ENCODE measurements at regions not wholly inside any gene's neighbourhood (a gene's known extent, or its start where the extent isn't known, plus 50 kb on each side); places are given as distances from the start of the nearest gene placed in this dataset.

DNA sequence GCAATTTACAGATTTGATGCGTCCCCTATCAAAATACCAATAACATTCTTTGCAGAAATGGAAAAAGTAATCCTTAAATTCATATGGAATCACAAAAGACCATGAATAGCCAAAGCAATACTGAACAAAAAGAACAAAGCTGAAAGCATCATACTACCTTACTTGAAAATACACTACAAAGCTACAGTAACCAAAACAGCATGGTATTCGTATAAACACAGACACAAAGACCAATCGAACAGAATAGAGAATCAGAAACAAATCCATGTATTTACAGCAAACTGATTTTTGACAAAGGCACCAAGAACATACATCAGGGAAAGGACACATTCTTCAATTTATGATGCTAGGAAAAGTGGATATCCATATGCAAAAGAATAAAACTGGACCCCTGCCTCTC is 206.5 kb upstream of the PDE10A start:
- Mint-ChIP-seq H3K9me3 (ENCODE audit: low read depth) (peaks cover 35% of the 10 kb centered on the region), H3K27ac (no peak overlapping the region), H3K27me3 (peaks cover 12% of the 10 kb centered on the region), H3K4me1 (ENCODE audit: low read depth) (peaks cover 4% of the 10 kb centered on the region), H3K4me3 (ENCODE audit: low read depth) (no peak overlapping the region), H3K36me3 (ENCODE audit: insufficient read depth) (no peaks in the 10 kb centered on the region)
- no peak for DNase-seq (ENCODE audit: low spot score, unreplicated experiment)
- TF ChIP-seq, protein P1, sequence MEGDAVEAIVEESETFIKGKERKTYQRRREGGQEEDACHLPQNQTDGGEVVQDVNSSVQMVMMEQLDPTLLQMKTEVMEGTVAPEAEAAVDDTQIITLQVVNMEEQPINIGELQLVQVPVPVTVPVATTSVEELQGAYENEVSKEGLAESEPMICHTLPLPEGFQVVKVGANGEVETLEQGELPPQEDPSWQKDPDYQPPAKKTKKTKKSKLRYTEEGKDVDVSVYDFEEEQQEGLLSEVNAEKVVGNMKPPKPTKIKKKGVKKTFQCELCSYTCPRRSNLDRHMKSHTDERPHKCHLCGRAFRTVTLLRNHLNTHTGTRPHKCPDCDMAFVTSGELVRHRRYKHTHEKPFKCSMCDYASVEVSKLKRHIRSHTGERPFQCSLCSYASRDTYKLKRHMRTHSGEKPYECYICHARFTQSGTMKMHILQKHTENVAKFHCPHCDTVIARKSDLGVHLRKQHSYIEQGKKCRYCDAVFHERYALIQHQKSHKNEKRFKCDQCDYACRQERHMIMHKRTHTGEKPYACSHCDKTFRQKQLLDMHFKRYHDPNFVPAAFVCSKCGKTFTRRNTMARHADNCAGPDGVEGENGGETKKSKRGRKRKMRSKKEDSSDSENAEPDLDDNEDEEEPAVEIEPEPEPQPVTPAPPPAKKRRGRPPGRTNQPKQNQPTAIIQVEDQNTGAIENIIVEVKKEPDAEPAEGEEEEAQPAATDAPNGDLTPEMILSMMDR (IDR thresholded peaks at IDR 0.05; ENCODE audit: unreplicated experiment): no peak

DNA sequence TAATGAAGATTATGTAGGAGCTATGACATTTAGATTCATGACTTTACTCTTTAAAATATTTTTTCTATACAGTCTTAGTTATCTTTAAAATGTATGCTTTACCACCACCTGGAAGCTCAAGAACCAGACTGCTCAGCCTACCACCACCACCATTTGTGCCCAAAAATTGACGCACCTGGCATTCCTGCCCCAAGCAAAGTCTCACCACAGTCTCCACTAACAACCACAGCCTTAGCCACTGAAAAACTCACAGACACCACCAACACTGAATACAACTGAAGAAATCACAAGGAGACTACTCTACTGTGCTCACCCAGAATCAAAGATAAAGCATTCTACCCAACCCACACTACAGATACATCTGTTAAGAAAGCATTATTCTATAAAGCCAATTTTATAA is 201.9 kb upstream of the PDE10A start:
- DNase-seq (ENCODE audit: low spot score, unreplicated experiment): no peak
- Mint-ChIP-seq H3K27ac (no peak overlapping the region), H3K36me3 (ENCODE audit: insufficient read depth) (no peaks in the 10 kb centered on the region), H3K4me3 (ENCODE audit: low read depth) (no peak overlapping the region), H3K4me1 (ENCODE audit: low read depth) (peaks cover 5% of the 10 kb centered on the region), H3K27me3 (peaks cover 9% of the 10 kb centered on the region), H3K9me3 (ENCODE audit: low read depth) (peaks cover 31% of the 10 kb centered on the region)
- TF ChIP-seq, protein P1 (IDR thresholded peaks at IDR 0.05; ENCODE audit: unreplicated experiment): no peak

DNA sequence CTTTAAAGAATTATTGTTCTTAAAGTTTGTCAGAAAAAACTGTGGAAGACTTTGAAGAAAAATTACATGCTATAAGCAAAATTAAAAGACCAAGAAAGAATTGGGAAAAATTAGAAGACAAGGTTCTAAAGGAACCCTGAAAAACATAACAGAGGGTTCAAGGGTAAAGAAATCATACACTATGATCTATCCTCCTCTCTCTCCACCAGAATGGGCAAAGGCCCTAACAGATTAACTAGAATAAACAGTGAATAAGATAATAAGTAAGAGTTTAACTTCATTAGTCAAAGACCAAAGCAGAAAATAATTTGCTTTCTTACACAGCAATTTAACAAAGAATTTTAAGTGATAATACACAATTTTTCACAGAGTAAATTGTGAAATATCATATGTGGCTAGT is 201.2 kb upstream of the PDE10A start:
- no peak for DNase-seq (ENCODE audit: low spot score, unreplicated experiment)
- TF ChIP-seq, protein P1 (IDR thresholded peaks at IDR 0.05; ENCODE audit: unreplicated experiment): no peak
- peaks cover 24% of the 10 kb centered on the region for H3K9me3 Mint-ChIP-seq (ENCODE audit: low read depth)
- H3K27ac Mint-ChIP-seq: no peak overlapping the region
- H3K4me1 Mint-ChIP-seq (ENCODE audit: low read depth): peaks cover 5% of the 10 kb centered on the region
- peaks cover 9% of the 10 kb centered on the region for H3K27me3 Mint-ChIP-seq
- no peaks in the 10 kb centered on the region for H3K36me3 Mint-ChIP-seq (ENCODE audit: insufficient read depth)
- H3K4me3 Mint-ChIP-seq (ENCODE audit: low read depth): no peak overlapping the region

DNA sequence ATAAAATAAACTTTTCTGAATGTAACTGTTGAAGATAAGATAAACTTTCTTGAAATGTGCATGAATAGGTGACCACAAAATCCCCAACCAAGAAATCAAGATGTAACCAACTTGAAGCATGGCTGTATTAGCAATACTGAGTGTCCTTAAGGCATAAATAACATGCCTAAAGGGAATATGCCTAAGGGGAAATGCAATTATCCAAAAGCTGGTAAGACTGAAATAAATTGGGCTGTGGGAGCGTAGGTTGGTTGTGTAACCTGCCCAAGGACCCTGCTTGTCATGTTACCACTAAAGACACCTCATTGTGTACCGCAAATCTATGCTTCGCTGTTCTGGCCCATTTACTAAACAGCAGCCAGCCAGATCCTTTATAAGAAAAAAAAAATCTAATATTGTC is 200.8 kb upstream of the PDE10A start:
- H3K27ac Mint-ChIP-seq: no peak overlapping the region
- H3K4me3 Mint-ChIP-seq (ENCODE audit: low read depth): no peak overlapping the region
- H3K9me3 Mint-ChIP-seq (ENCODE audit: low read depth): peaks cover 22% of the 10 kb centered on the region
- no peaks in the 10 kb centered on the region for H3K36me3 Mint-ChIP-seq (ENCODE audit: insufficient read depth)
- DNase-seq (ENCODE audit: low spot score, unreplicated experiment): no peak
- peaks cover 5% of the 10 kb centered on the region for H3K4me1 Mint-ChIP-seq (ENCODE audit: low read depth)
- H3K27me3 Mint-ChIP-seq: peaks cover 9% of the 10 kb centered on the region
- TF ChIP-seq, protein P1 (IDR thresholded peaks at IDR 0.05; ENCODE audit: unreplicated experiment): no peak

DNA sequence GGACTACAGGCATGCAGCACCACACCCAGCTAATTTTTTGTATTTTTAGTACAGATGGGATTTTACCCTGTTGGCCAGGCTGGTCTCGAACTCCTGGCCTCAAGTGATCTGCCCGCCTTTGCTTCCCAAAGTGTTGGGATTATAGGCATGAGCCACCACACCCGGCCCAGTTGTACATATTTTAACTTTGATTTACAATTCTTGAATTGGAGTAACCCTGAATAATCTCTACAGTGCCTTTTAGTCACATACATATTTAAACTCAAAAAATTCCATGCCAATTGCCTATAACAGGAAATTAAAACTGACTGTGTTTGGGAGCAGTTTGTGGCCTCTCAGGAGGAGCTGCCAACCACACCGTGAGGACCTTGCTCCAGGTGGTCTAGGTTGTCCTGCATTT is 199.8 kb upstream of the PDE10A start:
- H3K4me1 Mint-ChIP-seq (ENCODE audit: low read depth): peaks cover 5% of the 10 kb centered on the region
- H3K27ac Mint-ChIP-seq: no peak overlapping the region
- TF ChIP-seq, protein P1 (IDR thresholded peaks at IDR 0.05; ENCODE audit: unreplicated experiment): no peak
- H3K4me3 Mint-ChIP-seq (ENCODE audit: low read depth): no peak overlapping the region
- peaks cover 18% of the 10 kb centered on the region for H3K9me3 Mint-ChIP-seq (ENCODE audit: low read depth)
- DNase-seq (ENCODE audit: low spot score, unreplicated experiment): no peak
- no peaks in the 10 kb centered on the region for H3K36me3 Mint-ChIP-seq (ENCODE audit: insufficient read depth)
- peaks cover 14% of the 10 kb centered on the region for H3K27me3 Mint-ChIP-seq
